Smooth muscle cell of the brain vasculature (primary cell): ENCODE measurements at regions not wholly inside any gene's neighbourhood (a gene's known extent, or its start where the extent isn't known, plus 50 kb on each side); places are given as distances from the start of the nearest gene placed in this dataset.

Experiments
- DNase-seq: peaks from one replicate; pipeline ENCODE4 v3.0.0-alpha.2; 2012; ENCODE audit warnings: low read depth, low spot score

DNA sequence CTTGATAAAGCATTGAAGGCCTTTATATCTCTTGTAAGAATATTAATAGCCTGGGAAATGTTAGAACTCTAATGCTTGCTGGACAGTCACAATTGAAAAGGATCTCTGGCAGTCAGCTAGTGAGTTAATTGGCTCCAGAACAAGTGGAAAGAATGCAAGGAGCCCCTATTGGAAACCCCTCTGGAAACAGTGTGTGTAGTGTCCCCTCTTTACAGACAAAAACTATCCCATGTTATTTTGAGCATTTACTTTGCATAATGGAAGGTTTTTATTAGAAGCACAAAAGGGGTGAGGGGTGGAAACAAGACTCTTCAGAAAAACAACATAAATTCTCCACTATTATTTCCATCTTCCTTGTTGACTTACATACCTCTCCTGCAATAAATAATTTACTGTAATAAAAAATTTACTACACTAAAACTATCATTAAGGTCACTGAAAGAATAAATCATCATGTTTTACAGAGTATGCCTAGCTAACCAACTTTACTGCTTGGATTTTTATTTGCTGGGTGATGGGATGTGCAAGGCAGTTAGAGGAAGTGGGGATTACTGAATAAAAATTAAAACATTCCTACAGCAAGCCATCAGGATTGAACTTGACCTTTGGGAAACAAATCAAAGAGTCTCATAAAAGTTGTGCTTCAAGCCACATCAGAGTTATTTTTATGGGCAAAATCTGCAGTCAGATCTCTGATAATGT is 610.4 kb downstream of the TBC1D4 start:
- no peak for DNase-seq

DNA sequence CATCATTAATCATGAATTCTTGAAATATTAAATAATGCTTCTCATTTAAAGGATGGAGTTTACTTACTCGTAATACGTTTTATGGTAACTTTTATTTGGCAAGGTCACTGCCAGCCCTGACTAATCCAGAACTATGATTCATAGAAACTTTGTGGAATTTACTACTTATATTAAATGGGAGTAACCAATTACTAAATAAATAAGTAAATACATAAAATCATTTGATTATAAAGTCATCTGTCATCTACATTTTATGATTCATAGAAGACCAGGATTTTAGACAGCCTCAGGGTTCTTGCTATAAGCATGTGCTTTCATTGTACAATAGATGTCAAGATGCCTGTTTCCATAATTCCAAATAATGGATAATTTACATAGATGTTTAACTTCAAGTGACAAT is 611.1 kb downstream of the TBC1D4 start:
- no peak for DNase-seq

GRCh38 chr13:74869846-74870245 is 612.1 kb downstream of the TBC1D4 start:
- no peak for DNase-seq

DNA sequence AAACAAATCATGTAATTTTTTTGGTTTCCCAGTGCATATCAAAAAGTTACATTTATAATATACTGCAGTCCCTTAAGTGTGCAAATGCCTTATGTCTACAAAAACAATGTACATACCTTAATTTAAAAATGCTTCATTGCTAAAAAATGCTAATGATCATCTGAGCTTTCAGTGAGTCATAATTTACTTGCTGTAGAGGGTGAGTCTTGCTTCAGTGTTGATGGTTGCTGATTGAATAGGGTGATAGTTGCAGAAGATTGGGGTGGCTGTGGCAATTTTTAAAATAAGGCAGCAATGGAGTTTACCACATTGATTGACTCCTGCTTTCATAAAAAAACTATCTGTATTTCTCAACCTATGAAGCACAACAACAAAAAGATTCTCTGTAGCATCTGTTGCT is 613.9 kb downstream of the TBC1D4 start:
- no peak for DNase-seq

GRCh38 chr13:74867460-74867859 is 614.5 kb downstream of the TBC1D4 start:
- DNase-seq, result no peak

GRCh38 chr13:74866101-74866500 is 615.9 kb downstream of the TBC1D4 start:
- DNase-seq, result no peak

GRCh38 chr13:74865656-74866055 is 616.3 kb downstream of the TBC1D4 start:
- DNase-seq, result no peak

DNA sequence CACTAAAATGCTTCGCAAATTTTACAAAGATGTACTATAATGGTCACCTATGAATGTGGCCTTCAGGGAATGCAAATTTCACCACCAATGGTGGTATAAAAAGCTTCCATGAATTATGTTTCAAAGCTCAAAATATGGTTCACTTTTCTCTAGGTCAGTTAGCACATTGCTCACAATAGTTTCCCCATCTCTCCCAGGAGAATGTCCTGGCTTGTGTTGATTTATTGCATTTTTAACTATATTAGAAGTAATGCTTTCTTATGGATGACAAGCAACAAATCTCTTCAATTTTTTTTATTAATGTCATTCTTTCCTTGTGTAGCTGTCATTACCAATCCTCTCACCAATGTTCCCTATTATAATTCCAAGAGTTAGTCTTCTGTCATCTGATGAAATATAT is 621.2 kb downstream of the TBC1D4 start:
- DNase-seq, result no peak

GRCh38 chr13:74850893-74851292 is 631.1 kb downstream of the TBC1D4 start:
- DNase-seq, result no peak

- no peak for DNase-seq
Measured at GRCh38 chr13:74847966-74848365, 634.0 kb downstream of the TBC1D4 start.

- no peak for DNase-seq
Measured at GRCh38 chr13:74845806-74846205, 636.2 kb downstream of the TBC1D4 start.

GRCh38 chr13:74841651-74842050 is 640.3 kb downstream of the TBC1D4 start:
- DNase-seq, result no peak

- no peak for DNase-seq
Measured at GRCh38 chr13:74841123-74841522, 640.8 kb downstream of the TBC1D4 start.

GRCh38 chr13:74839656-74840055 is 642.3 kb downstream of the TBC1D4 start:
- no peak for DNase-seq

GRCh38 chr13:74838096-74838495 is 643.9 kb downstream of the TBC1D4 start:
- DNase-seq, result no peak

GRCh38 chr13:74836628-74837027 is 645.3 kb downstream of the TBC1D4 start:
- DNase-seq, result no peak

DNA sequence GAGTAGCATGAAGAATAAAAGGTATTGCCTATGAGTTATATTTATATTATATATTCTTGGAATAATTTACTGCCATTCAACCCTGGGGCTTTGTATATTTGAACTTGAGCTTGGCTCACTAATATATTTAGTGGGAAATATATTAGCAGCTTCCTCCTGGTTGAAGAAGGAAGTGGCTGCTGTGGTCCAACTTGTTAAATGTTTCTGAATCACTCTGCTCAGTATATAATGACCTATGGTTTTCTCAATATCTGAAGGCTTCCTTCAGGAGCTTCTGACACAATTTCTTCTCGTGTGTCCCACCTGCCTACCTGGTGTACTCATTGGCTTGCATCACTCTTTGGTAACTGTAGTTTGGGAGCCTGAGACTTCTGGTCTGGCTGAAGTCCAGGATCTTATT is 646.4 kb downstream of the TBC1D4 start:
- no peak for DNase-seq

DNA sequence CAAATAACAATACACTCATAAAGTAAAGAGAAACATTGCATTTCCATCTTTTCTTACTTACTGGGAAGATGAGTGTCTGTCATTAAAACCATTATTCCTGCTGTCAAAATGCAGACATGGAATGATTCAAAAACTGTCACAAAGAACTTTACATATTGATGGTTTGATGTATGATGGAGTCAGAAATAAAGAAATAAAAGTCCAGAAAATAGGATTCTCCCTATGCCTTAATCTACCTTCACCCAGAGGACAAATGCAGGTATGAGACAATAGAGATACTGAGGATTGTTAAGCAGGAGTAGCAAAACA is 656.1 kb downstream of the TBC1D4 start:
- no peak for DNase-seq

DNA sequence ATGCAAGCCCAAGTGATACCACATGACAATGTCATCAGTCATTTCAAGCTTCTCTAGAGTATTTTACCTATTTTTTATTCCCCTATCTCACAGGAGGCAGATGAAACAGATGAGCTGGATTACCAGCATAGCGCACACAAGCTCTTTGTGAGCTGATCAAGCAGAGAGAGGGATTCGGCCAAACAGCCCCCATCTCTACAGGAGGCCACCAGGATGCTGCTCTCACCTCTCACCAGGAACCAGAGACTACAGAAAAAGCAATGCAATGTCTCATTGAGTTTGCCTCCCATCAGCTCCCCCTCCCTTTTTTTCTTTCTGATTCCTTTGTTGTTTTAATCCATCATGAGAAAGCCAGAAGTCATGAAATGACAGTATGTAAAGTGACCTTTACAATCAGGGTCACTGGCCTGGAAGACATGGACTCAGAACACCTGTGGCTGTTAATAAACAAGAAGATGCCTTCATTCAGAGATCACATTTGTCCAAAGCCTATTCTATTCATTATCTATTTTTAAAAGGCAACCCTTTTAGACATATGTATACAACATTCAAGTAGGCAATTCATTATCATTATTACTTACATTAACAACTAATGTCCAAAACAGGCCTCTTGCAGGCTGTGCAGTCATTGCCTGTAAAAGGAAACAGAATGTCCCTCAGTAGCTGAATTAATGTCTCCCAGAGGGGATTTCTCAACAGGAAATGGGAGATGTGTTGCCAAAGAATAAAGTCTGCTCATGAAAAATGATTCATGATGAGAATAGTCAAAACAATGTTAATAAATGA is 656.6 kb downstream of the TBC1D4 start:
- peak; percentile 39 for DNase-seq

DNA sequence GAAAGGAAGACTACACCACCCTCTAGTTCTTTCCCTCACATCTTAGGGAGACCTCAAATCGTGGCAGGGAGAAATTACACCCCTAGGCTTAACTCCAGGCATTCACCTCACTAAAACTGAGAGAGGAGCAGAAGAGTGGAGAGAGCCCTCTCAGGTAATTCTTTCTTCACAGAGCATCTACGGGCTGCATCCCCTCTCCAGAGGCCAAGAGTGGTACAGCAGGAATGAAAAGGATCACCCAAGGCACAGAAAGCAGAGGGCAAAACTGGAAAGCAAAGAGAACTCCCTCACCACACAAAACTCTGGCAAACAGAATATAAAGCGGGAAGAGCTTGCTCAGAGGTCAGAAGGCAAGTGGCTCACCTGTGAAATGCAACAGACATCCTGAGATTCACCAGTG is 661.2 kb downstream of the TBC1D4 start:
- no peak for DNase-seq

- no peak for DNase-seq
Measured at GRCh38 chr13:74819549-74819948, 662.4 kb downstream of the TBC1D4 start.

GRCh38 chr13:74816737-74817136 is 665.2 kb downstream of the TBC1D4 start:
- no peak for DNase-seq

DNA sequence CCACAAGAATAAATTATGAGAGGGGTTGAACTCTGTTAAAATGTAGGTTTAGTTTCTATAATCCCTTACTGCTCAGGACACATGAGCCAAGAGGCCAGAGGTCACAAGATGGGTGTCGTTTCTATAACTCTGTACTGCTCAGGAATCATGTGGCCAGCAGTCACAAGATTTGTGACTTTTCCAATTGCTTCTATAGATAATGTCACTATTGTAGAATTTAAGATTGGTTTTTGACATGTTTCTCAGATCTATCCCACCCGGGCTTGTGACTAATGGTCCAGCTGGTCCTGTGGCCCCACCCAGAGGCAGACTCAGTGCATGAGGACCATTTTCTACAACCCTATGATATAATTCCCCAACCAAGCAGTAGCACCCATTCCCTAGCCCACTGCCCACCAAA is 662.0 kb upstream of the KLF12 start:
- no peak for DNase-seq

DNA sequence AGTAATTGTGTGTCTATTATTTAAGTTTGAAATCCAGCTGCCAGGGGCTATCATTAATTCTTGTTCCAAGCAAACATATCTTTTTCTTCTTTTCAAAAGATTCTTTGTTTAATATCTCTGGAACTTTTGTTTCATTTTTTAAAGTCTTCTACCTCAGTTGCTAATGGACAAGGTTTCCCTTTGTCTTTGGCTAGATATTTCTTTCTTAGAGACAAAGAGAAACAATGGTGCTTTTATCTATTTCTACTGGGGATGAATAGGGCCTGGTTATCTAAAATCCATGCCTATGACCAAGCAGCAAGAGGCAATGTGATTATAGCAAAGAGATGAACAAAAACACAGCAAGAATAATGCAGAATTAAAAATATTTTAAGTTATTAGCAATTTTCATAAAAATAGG is 661.3 kb upstream of the KLF12 start:
- no peak for DNase-seq
